Stimulated activated CD8-positive, alpha-beta memory T cell treated with anti-CD3 and anti-CD28 coated beads, Interleukin-15, amount 100 ng/mL, for 4 hours (primary cell): ENCODE measurements at regions not wholly inside any gene's neighbourhood (a gene's known extent, or its start where the extent isn't known, plus 50 kb on each side); places are given as distances from the start of the nearest gene placed in this dataset.
A peak's percentile ranks its signal among the peaks of the same experiment; 100 is the strongest.
"Not testable (repeated sequence)": the region's sequence is repeated elsewhere in the genome, so short reads cannot be mapped to it uniquely, and the experiment has no call there.

Source experiments
- DNase-seq, 2 donors: peaks; one replicate each; pipeline ENCODE4 v3.0.0-alpha.2; 2020; ENCODE audit warnings: low read depth in 2 of 2

- no peak for DNase-seq
Measured at GRCh38 chr13:73808318-73808717, 325.9 kb downstream of the KLF12 start.

- not testable (repeated sequence) for DNase-seq
Measured at GRCh38 chr13:73805326-73805958, 328.8 kb downstream of the KLF12 start.

GRCh38 chr13:73803997-73804396 is 330.2 kb downstream of the KLF12 start:
- no peak for DNase-seq

- DNase-seq, result no peak
Measured at GRCh38 chr13:73800011-73800410, 334.2 kb downstream of the KLF12 start.

GRCh38 chr13:73794755-73795154 is 339.4 kb downstream of the KLF12 start:
- DNase-seq, result no peak

GRCh38 chr13:73793361-73793760 is 340.8 kb downstream of the KLF12 start:
- no peak for DNase-seq

GRCh38 chr13:73792796-73793195 is 341.4 kb downstream of the KLF12 start:
- no peak for DNase-seq

- no peak for DNase-seq
Measured at GRCh38 chr13:73782450-73783449, 351.5 kb downstream of the KLF12 start.

- DNase-seq, result no peak
Measured at GRCh38 chr13:73781384-73781783, 352.8 kb downstream of the KLF12 start.

- DNase-seq, result no peak
Measured at GRCh38 chr13:73779881-73780280, 354.3 kb downstream of the KLF12 start.

GRCh38 chr13:73778242-73778864 is 355.9 kb downstream of the KLF12 start:
- no peak for DNase-seq

- DNase-seq, result no peak
Measured at GRCh38 chr13:73777134-73777533, 357.1 kb downstream of the KLF12 start.

GRCh38 chr13:73776151-73776785 is 357.9 kb downstream of the KLF12 start:
- no peak for DNase-seq

GRCh38 chr13:73773168-73773549 is 361.0 kb downstream of the KLF12 start:
- no peak for DNase-seq

GRCh38 chr13:73772449-73773167 is 361.6 kb downstream of the KLF12 start:
- DNase-seq, result no peak

GRCh38 chr13:73767747-73768315 is 366.4 kb downstream of the KLF12 start:
- DNase-seq, result no peak

- DNase-seq, result no peak
Measured at GRCh38 chr13:73767191-73767741, 366.9 kb downstream of the KLF12 start.

- DNase-seq, result peak; percentile 17 to 49
Measured at GRCh38 chr13:73765651-73766384, 368.4 kb downstream of the KLF12 start.

- no peak for DNase-seq
Measured at GRCh38 chr13:73759434-73759833, 374.8 kb downstream of the KLF12 start.
